IPS-18a (cell line): ENCODE measurements at regions not wholly inside any gene's neighbourhood (a gene's known extent, or its start where the extent isn't known, plus 50 kb on each side); places are given as distances from the start of the nearest gene placed in this dataset.
"Not testable (repeated sequence)": the region's sequence is repeated elsewhere in the genome, so short reads cannot be mapped to it uniquely, and the experiment has no call there.

Experiments used
- H3K27ac ChIP-seq: one replicate; pipeline ENCODE4 v1.5.1; 2013; ENCODE audit warnings: low read length
- H3K27me3 ChIP-seq: one replicate; pipeline ENCODE4 v1.6.1; 2013; ENCODE audit warnings: mild to moderate bottlenecking, low read length; ENCODE audit not compliant: control insufficient read depth, insufficient read depth
- H3K36me3 ChIP-seq: one replicate; pipeline ENCODE4 v1.6.1; 2013; ENCODE audit warnings: low read depth, low read length; ENCODE audit not compliant: control insufficient read depth
- H3K4me1 ChIP-seq: one replicate; pipeline ENCODE4 v1.6.1; 2013; ENCODE audit warnings: low read depth, low read length; ENCODE audit not compliant: control insufficient read depth
- H3K4me3 ChIP-seq: one replicate; pipeline ENCODE4 v1.5.1; 2013; ENCODE audit warnings: low read length
- H3K9ac ChIP-seq: one replicate; pipeline ENCODE4 v1.6.1; 2013; ENCODE audit warnings: mild to moderate bottlenecking, low read length, moderate library complexity
- H3K9me3 ChIP-seq: one replicate; pipeline ENCODE4 v1.6.1; 2013; ENCODE audit warnings: low read depth, low read length; ENCODE audit not compliant: control insufficient read depth

DNA sequence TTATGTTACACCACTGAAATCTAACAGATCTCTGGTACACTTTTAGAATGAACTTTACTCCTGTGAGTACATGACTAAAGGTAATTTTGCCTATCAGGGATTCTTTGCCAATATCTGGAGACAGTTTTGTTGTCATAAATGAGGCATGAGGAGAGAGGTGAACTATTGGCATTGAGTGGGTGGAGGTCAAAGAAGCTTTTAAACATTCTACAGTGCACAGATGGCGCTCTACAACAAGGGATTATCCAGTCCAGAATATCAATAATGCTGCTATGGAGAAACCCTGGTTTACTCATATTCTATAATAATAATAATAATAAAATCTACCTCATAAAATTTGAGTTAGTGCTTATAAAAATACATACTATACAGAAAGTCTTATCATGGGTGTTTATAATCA, 702.3 kb downstream of the SI start:
- H3K9ac ChIP-seq, result no peak overlapping the region
- no peaks in the 10 kb centered on the region for H3K9me3 ChIP-seq
- H3K4me1 ChIP-seq, result no peaks in the 10 kb centered on the region
- H3K36me3 ChIP-seq, result no peaks in the 10 kb centered on the region
- H3K27me3 ChIP-seq, result no peaks in the 10 kb centered on the region
- H3K27ac ChIP-seq, result no peak overlapping the region
- H3K4me3 ChIP-seq, result no peak overlapping the region

DNA sequence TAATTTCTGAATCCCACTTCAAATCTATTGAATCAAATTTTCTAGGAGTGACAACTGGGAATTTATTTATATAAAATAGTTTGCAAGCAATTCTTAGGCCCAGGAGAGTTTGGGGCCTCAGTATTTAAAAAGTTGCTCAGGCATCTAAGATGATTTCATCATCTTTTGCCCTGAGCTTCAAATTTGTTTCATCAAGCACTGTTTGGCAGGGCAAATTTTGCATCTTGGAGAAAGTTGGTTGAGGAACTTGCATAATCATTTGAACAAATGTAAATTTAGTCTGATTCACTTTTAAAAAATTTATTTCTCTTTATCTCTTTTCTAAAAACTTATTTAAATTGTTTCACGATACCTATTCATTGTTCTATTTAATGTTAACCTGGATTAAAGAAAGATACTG, 702.8 kb downstream of the SI start:
- Histone ChIP-seq H3K9me3 (no peaks in the 10 kb centered on the region), H3K27ac (no peak overlapping the region)

DNA sequence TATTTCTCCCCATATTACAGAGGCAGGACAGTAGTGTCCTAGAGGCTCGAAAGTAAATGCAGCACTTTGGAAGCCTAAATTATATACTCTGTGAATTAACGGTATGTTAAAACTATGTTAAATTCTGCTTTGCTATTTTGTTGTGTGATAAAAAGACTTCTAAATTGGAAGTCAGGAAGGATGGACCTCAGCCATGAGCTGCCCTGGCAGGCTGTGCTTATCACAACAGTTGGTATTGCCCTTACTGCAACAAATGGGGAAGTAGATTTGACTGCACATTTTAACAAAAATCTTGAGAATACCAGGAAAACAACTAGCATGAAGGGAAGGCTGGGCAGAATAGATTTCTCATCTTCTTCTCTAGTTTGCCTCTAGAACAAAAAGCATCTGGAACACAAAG, 706.6 kb downstream of the SI start:
- no peak overlapping the region for H3K27ac ChIP-seq
- no peak overlapping the region for H3K9ac ChIP-seq
- no peaks in the 10 kb centered on the region for H3K36me3 ChIP-seq
- H3K4me1 ChIP-seq, result no peaks in the 10 kb centered on the region
- H3K4me3 ChIP-seq, result no peak overlapping the region
- no peaks in the 10 kb centered on the region for H3K9me3 ChIP-seq
- no peaks in the 10 kb centered on the region for H3K27me3 ChIP-seq

More for the DNA sequence above, 702.8 kb downstream of the SI start:
- H3K36me3 ChIP-seq, result no peaks in the 10 kb centered on the region
- H3K4me1 ChIP-seq, result no peaks in the 10 kb centered on the region
- no peaks in the 10 kb centered on the region for H3K27me3 ChIP-seq
- H3K4me3 ChIP-seq, result no peak overlapping the region
- no peak overlapping the region for H3K9ac ChIP-seq

DNA sequence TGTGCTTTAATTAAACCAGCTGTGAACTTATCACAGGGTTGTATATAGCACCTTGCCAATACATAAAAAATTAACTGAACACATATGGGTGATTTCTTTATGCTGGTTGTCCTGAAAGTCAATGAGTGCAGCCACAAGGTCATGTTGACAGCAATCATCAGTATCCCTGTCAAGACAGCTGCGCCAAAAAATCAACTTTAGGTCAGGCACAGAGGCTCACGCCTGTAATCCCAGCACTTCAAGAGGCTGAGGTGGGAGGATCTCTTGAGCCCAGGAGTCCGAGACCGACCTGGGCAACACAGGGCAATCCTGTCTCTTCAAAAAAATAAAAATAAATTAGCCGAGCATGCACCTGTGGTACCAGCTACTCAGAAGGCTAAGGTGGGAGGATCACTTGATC, 707.3 kb downstream of the SI start:
- Histone ChIP-seq H3K4me3 (no peak overlapping the region), H3K27me3 (no peaks in the 10 kb centered on the region), H3K36me3 (no peaks in the 10 kb centered on the region), H3K4me1 (no peaks in the 10 kb centered on the region), H3K27ac (no peak overlapping the region), H3K9ac (no peak overlapping the region), H3K9me3 (no peaks in the 10 kb centered on the region)

- H3K4me3 ChIP-seq, result no peak overlapping the region
- no peak overlapping the region for H3K27ac ChIP-seq
- no peaks in the 10 kb centered on the region for H3K9me3 ChIP-seq
- no peaks in the 10 kb centered on the region for H3K4me1 ChIP-seq
- H3K9ac ChIP-seq, result no peak overlapping the region
- H3K27me3 ChIP-seq, result no peaks in the 10 kb centered on the region
- H3K36me3 ChIP-seq, result no peaks in the 10 kb centered on the region
These were observed 713.1 kb downstream of the SI start for GRCh38 chr3:164365242-164365641.

DNA sequence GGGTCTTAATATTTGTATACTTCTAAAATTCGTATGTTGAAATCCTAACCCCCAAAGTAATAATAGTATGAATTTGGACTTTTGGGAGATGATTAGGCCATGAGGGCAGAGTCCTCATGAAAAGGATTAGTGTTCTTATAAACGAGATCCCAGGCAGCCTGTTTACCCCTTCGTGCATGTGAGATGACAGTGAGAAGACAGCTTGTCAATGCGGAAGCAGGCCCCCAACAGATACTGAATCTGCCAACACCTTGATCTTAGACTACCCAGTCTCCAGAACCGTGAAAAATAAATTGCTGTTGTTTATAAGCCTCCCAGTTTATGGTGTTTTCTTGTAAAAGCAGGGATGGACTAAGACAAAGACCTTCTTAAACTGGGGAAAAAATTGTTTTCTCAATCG, 714.2 kb downstream of the SI start:
- Histone ChIP-seq H3K9me3 (no peaks in the 10 kb centered on the region), H3K27ac (no peak overlapping the region), H3K4me3 (no peak overlapping the region), H3K36me3 (no peaks in the 10 kb centered on the region), H3K4me1 (no peaks in the 10 kb centered on the region), H3K9ac (no peak overlapping the region), H3K27me3 (no peaks in the 10 kb centered on the region)

DNA sequence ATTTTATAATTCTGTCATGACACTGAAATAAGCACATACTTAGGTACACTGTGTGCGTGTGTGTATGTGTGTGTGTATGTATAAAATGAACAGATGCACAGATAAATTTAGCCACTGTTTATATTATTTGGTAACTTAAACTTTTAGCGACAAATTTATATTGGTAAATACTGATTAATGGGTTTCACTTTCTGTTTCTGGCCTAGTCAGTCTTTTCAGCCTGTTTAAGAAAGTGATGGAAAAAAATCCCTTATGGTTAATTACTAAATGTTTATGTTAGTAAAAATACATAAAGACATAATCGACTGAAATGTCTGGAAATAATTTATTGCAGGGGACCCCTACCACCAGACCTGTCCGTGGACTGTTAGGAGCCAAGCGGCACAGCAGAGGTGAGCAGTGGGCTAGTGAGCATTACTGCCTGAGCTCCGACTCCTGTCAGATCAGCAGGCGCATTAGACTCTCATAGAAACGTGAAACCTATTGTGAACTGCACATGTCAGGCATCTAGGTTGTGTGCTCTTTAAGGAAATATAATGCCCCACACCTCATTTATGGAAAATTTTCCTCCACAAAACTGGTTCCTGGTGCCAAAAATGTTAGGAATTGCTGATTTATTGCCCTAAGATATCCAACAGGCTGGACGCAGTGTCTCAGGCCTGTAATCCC, 717.4 kb downstream of the SI start:
- Histone ChIP-seq H3K4me1 (peaks cover 3% of the 10 kb centered on the region), H3K27ac (no peak overlapping the region), H3K27me3 (no peaks in the 10 kb centered on the region), H3K4me3 (no peak overlapping the region), H3K9ac (no peak overlapping the region), H3K9me3 (no peaks in the 10 kb centered on the region), H3K36me3 (no peaks in the 10 kb centered on the region)

DNA sequence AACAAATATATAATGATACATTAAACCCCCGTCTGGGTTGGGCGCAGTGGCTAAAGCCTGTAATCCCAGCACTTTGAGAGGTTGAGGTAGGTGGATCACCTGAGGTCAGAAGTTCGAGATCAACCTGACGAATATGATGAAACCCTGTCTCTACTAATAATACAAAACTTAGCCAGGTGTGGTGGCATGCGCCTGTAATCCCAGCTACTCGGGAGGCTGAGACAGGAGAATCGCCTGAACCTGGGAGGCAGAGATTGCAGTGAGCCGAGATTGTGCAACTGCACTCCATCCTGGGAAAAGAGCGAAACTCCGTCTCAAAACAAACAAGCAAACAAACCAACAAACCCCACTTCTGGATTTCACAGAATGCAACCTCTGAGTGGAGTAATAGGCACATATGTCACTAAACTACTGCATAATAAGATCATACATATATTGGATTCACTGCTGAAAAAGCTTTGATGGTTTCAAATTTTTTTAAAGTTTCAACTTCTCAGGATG, 718.2 kb downstream of the SI start:
- Histone ChIP-seq H3K9me3 (no peaks in the 10 kb centered on the region), H3K27ac (no peak overlapping the region), H3K27me3 (no peaks in the 10 kb centered on the region), H3K4me1 (peaks cover 3% of the 10 kb centered on the region), H3K36me3 (no peaks in the 10 kb centered on the region), H3K9ac (no peak overlapping the region), H3K4me3 (no peak overlapping the region)

DNA sequence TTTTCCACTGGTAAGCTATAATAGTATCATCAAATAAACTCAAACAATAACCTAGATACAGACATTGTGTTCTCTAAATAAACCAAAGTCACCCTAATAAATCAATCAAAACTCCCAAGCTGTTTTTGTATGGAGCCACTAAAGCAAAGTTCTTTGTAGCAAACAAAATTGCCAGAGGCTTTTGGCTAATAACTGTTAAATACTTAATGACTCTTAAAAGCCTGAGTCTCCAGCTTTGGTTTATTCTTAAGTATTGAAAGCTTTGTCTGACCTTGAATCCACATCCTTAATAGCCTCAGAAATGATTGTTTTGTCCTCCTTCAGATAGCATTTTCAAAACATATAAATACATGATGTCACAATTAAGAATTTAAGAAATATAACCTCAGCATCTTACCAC, 725.3 kb downstream of the SI start:
- no peak overlapping the region for H3K4me3 ChIP-seq
- H3K9ac ChIP-seq, result no peak overlapping the region
- H3K36me3 ChIP-seq, result no peaks in the 10 kb centered on the region
- no peaks in the 10 kb centered on the region for H3K27me3 ChIP-seq
- peaks cover 6% of the 10 kb centered on the region for H3K4me1 ChIP-seq
- no peaks in the 10 kb centered on the region for H3K9me3 ChIP-seq
- H3K27ac ChIP-seq, result no peak overlapping the region

DNA sequence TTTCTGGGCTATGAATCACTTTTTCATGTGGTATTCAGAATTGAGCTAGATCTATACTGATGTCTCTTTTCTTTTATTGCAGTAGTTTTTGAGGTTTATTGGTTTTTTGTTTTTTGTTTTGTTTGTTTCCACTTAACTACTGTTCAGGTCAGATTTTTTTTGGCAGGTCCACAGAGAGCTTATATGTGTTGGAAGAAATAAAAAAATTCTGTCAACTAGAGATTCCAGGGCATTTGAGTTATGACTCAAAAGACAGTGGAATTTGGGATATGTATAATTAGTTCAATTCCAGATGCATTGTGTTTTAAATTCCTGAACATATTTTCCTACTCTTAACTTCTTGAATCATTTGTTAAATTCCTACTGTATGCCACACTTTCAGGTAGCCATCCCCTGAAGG, 727.2 kb downstream of the SI start:
- no peaks in the 10 kb centered on the region for H3K27me3 ChIP-seq
- no peak overlapping the region for H3K9ac ChIP-seq
- no peaks in the 10 kb centered on the region for H3K36me3 ChIP-seq
- no peak overlapping the region for H3K27ac ChIP-seq
- no peaks in the 10 kb centered on the region for H3K9me3 ChIP-seq
- H3K4me1 ChIP-seq, result peaks cover 6% of the 10 kb centered on the region
- H3K4me3 ChIP-seq, result no peak overlapping the region

GRCh38 chr3:164342206-164342605, 736.1 kb downstream of the SI start:
- H3K4me3 ChIP-seq, H3K4me1 ChIP-seq, H3K9ac ChIP-seq, H3K9me3 ChIP-seq, H3K36me3 ChIP-seq, H3K27me3 ChIP-seq, H3K27ac ChIP-seq: not testable (repeated sequence)

DNA sequence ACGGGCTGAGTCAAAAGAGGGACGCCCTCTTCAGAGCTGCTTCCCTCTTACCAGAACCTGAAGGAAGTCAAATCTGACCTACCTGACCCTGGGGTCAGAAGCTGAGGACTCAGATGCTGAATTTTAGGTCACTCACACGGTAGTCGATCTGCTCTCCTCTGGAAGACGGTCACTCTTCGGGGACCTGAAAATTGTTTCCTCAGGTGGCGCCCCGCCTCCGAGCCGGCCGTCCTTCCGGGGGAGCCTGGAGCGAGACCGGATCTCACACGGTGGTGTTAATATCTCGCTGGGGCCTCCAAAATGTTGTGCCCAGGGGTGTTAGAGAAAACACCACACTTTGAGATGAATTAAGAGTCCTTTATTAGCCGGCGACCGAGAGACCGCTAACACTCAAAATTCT, 737.2 kb downstream of the SI start:
- H3K36me3 ChIP-seq, result no peaks in the 10 kb centered on the region
- H3K27ac ChIP-seq, result no peak overlapping the region
- H3K27me3 ChIP-seq, result no peaks in the 10 kb centered on the region
- no peaks in the 10 kb centered on the region for H3K9me3 ChIP-seq
- no peaks in the 10 kb centered on the region for H3K4me1 ChIP-seq
- H3K9ac ChIP-seq, result no peak overlapping the region
- no peak overlapping the region for H3K4me3 ChIP-seq
